ENCODE measurements at regions not wholly inside any gene's neighbourhood (a gene's known extent, or its start where the extent isn't known, plus 50 kb on each side); places are given as distances from the start of the nearest gene placed in this dataset.
"Not testable (repeated sequence)": the region's sequence is repeated elsewhere in the genome, so short reads cannot be mapped to it uniquely, and the experiment has no call there.

DNA sequence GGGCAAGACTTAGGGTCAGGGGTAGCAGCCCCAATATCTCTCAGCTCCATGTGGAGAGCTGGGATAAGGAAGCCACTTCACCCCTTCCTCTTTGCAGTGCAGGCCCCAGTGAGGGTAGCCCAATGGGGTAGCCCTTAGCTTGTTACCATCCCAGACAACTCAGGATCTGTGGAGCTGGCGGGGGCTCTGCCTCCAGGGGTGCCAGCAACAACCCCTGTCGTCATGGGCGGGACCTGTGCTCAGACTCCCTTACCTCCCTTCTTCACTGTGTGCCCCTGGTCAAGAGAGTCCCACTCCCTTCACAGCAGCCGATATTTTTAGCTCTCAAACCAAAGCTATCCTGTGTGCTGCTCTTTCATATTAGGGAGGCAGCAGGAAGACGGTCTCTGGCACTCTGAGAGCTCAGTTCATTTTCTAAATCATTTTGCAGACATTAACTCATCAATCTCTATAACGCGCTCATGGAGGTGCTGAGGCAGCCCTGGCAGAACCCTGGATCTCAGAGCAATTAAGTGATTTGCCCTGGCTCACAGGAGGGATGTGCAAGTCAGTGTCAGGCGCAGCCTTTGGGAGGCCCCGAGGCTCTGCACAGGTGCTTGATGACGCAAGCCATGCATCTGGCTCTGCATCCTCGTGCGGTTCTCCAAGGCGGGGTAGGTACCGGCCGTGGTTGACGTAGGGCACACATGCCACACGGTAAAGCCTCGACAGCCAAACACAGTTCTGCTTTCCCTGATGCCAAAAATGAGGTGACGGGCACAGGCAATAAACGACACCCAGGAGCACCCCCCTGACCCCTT, 357.6 kb downstream of the SHANK2 start:
- DNase-seq (ENCODE audit: low spot score), result no peak

DNA sequence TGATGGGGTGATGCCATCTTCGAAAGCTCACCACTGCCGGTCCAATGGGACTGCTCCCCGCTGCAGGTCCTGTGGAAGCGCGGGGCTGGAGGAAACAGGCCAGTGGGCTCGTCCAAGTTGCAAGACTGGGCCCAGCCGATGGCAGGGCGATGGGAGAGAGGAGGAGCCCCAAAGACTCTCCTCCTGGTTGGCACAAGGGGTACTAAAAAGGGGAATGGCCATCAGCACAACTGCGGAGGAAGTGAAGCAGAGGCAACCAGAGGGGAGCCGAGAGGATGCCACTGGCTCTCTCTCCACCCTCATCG, 357.1 kb downstream of the SHANK2 start:
- no peak for DNase-seq (ENCODE audit: low spot score)

DNA sequence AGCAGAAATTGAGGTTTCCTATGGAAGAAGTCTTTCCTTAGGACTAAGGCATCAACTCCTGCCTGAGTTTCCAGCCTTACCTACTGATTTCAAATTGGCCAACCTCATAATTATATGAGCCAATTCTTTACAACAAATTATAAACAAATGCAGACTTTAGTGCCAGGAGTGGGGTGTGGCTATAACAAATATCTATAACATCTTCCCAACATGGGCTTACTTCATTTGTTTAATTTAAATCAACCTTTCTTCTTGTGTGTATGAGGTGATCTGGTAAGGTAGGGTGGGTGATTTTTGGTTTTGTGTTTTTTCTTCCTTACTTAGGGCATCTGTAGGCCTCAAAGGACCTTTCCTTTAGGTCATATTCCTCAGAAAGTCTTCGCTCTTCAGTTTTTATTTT, 354.9 kb downstream of the SHANK2 start:
- DNase-seq (ENCODE audit: low spot score), result no peak

DNA sequence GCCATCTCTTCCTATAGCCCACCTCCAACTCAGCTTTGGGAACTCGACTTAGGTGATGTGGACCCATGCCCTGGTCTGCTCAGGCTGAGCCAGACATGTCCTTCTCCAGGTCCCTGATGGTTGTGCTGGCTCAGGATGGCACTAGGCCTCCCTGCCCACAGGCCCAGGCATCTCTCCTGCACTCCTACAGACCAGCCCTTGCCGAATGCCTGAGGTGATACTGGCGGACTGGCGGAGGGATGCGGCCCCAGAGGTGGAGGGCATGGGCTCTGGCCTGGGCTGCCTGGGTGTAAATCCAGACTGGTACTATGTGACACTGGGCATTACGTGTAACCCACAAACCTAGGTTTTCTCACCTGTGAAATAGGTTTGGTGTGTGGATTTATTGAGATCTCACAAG, 352.8 kb downstream of the SHANK2 start:
- DNase-seq (ENCODE audit: low spot score), result no peak

DNA sequence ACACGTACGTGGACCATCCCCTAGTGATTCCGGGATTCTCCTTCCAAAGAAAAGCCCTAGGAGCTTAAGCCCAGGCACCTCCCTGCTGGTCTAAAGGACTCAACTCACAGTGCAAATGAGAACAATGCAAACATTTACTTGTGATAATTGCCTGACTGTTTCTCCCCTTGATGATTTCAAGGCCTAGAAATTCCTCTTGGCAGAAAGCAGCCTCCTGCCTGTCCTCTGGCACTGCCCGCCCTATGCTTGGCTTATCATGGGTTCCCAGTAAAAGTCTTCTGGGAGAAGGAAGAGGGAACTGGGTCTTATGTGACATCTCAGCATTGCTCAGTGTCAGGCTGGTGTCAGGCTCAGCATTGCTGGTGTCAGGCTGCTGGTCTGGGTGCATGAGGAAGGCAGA, 351.8 kb downstream of the SHANK2 start:
- DNase-seq (ENCODE audit: low spot score), result no peak

DNA sequence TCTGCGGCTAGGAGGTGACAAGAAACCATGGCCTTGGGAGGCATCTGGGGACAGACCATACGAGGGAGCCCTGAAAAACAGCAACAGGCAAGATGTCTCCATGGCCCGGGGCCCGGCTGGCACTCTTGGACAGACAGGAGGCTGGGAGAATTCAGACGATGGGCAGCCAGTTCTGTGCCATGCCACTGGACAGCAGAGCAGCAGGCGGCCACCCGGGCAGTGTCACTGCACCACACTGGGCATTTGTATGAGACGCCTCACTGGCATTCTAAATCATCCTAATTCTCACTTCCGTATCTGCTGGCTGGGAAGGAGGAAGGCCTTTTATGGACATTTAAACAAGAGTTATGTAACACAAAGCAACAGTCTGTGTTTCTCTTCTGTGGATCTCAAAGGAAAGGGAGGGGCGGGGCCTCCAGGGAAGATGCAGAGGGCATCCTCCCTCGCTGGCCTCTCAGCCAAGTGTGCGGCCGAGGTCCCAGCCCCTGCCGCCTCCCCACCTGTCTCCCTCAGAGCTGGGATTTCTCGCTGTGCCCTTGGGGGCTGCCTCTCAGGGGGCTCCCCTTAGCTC, 350.3 kb downstream of the SHANK2 start:
- DNase-seq (ENCODE audit: low spot score), result no peak

DNA sequence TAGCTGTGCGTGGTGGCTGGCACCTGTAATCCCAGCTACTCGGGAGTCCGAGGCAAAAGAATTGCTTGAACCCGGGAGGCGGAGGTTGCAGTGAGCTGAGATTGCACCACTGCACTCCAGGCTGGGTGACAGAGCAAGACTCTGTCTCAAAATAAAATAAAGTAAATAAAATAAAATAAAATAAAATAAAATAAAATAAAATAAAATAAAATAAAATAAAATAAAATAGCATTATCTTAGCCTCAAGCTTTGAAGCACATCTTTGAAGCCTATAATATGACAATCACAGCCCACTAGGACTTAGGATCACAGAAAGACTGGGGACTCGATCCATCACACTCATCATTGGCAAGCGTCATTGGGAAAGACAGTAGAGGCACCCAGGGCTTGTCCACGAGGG, 349.1 kb downstream of the SHANK2 start:
- DNase-seq (ENCODE audit: low spot score), result not testable (repeated sequence)

DNA sequence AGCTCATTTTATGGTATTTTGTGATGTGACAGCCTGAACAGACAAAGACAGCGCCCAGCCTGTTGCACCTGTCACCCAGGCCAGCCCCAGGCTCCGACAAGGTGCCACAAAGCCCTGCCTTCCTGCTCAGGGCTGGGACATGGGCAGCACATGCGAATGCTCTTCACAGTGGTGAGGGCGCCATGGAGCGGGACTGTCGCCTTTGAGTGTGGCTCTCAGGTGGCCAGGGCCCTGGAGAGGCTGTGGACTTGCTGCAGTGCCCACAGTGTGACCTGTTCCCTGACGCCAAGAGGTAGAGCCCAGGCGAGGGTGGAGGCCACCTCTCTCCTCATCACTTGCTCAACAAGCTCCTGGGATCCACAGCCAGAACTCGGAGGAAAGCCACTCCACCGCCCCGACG, 346.3 kb downstream of the SHANK2 start:
- no peak for DNase-seq (ENCODE audit: low spot score)

DNA sequence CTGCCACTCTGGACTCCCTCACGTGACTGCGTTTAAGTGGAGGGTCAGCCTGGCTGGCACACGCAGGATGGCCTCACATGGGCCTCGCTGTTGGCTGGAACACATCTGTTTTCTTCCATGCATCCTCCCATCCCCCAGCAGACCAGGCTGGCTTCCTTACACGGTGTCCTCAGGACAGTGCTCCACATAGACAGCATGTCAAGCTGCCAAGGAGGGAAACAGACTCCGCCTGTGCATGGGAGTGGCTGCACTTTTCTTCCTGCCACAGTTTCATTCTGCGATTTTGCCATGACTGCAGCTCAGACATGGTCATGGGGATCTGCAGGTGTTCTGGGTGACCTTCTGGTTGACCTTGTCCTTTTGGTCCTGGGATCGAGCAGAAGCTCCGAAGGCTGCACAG, 344.2 kb downstream of the SHANK2 start:
- DNase-seq (ENCODE audit: low spot score), result no peak

DNA sequence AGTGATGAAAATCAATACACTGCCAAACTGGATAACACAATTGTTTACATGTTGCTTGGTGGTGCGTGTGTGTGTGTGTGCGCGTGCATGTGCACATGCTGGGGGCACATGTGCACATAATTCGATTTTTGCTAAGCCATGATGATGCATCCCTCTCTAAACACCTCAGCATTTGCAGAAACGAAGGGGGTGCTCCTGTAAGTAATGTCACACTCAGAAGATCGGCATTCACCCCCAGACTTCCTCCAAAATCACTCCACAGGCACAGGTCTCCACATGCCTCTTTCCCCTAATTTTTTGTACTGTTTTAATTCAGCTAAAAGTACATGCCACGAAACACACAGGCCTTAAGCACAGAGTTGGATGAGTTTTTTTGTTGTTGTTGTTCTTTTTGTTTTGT, 341.5 kb downstream of the SHANK2 start:
- no peak for DNase-seq (ENCODE audit: low spot score)

DNA sequence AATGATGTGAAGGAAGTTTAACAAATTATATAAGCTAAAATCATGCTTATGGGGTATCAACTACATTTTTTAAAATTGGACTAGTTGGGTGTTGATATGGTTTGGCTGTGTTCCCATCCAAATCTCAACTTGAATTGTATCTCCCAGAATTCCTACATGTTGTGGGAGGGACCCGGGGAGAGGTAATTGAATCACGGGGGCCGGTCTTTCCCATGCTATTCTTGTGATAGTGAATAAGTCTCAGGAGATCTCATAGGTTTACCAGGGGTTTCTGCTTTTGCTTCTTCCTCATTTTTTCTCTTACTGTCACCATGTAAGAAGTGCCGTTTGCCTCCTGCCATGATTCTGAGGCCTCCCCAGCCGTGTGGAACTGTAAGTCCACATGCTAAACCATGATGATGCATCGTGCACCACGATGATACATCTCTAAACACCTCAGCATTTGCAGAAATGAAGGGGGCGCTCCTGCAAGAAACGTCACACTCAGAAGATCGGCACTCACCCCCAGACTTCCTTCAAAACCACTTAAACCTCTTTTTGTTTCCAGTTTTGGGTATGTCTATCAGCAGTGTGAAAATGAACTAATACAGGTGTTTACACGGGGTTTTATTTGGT, 340.0 kb downstream of the SHANK2 start:
- no peak for DNase-seq (ENCODE audit: low spot score)

DNA sequence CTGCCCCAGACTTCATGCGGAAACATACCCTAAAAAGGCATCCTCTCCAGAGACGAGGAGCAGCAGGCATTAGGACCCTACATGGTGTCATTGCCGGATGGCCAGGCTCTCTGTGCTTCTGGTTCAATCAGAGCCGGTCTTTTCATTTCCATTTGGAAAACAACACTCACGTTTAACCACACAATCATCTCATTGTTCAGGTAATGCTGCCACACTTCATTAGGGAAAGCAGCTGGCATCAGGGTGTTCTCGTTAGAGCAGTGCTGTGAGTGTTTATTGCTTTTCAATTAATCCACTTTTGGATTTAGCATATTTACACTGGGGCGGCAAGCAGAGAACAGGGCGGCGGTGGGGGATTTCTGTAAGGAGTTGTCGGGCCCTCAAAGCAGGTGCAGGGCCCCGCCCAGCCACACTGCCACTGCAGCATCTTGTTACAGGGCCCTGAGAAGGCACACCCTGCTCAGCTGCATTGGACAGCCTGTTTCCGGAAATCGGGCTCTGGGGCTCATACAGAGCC, 338.6 kb downstream of the SHANK2 start:
- DNase-seq (ENCODE audit: low spot score), result no peak

DNA sequence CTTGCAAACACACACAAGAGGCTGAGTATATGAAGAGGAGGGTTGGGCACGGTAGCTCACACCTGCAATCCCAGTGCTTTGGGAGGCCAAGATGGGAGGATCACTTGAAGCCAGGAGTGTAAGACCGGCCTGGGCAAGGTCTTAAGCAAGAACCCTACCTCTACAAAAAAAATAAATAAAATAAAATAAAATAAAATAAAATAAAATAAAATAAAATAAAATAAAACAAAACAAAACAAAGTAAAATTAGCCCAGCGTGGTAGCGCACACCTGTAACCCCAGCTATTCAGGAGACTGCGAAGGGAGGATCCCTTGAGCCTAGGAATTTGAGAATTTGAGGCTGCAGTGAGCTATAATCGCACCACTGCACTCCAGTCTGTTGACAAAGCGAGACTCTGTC, 337.9 kb downstream of the SHANK2 start:
- no peak for DNase-seq (ENCODE audit: low spot score)

DNA sequence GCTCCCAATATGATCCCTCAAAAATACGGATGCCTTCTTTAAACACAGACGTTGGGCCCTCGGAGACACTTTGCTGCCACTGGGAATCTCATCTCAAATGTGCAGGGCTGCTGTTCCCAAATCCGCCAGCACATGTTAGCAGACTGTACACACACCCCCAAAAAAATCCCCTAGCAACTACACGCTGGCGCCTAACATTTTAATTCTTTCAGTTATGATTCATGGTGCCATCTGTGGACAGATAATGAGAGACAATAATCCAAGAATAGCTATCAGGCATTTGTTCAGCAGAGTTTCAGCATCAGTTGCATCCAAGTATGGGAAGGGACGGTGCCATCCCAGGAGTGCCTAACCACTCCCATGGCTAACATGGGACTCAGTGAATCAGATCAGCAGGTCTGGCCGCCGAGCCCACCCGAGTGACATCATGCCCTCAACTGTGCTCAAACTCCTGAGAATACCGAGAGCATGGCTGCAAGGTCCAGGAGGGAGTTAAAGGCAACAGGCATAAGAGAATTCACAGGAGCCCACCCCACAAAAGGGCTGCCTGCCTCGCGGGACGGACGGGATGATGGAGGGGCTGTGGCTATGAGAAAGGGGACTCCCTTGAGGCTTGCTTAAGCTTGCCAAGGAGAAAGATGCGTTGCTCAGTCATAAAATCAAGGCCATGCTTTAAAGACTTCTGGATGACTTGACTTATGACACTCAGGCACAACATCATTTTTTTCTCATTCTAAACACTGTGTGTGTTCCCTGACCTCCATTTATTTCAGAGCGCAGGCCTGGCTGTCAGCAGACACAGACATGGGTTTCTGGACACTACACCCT, 337.0 kb downstream of the SHANK2 start:
- DNase-seq (ENCODE audit: low spot score), result no peak

DNA sequence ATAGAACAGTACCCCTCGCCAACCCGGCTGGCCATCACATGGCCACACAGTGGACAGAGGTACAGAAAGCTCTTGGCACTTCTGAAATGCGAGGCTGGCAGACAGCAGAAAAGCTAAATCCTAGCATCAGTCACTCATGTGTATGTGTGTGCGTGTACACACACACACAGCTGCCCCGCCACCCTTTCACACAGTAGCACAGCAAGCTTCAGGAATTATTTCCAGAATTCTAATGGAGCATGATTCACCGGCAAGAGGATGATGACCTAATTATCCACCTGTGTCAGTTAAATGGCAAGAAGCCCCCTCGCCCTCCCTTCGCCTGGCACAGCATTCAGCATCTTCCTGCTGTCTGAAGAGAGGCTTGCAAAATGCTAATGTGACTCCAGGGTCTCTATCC, 336.0 kb downstream of the SHANK2 start:
- DNase-seq (ENCODE audit: low spot score), result no peak

DNA sequence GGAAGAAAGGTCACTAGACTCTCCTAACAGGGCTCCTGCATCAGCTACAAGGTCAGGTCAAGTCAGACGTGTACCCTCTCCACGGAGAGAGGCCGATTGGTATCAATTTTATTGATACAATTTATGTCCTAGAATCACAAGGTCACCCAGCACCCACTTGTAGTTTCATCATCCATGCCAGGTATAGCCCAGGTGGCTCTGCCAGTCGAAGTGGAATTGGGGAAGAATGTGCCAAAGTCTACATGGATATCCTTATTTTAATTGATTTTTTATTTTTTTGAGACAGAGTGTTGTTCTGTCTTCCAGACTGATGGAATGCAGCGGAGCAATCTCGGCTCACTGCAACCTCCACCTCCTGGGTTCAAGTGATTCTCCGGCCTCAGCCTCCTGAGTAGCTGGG, 334.1 kb downstream of the SHANK2 start:
- no peak for DNase-seq (ENCODE audit: low spot score)

DNA sequence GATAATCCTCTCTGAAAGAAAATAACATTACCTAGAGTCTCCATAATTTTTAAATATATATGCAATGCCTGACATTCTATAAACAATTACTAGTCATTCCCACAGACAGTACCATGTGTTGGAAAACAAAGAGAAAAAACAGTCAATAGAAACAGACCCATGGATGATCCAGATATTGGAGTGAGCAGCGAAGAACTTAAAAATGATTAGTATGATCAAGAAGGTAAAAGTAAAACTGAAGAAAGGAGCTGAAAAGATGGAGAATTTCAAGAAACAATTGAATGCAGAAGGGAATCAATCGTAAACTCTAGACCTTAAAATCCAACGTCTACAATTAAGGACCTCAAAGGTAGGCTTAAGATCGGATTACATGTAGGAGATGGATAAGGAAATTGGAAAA, 330.6 kb downstream of the SHANK2 start:
- no peak for DNase-seq (ENCODE audit: low spot score)

DNA sequence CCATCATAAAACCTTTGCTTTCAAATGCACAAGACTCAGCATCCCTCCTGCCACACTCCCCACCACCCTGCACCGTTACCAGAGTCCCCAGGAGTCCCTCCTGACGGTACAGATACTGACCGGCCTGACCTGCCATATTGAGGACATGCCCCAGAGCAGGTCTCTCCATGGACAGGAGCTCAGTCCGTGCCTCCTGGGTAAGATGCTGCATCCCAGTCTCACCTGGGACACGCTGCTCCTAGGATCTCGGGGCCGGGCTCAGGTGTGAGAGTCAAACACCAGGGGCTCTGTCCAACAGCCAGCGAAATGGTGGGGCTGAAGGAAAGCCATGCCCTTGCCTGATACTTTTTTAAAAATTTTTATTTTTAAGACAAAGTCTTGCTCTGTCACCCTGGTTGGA, 328.3 kb downstream of the SHANK2 start:
- DNase-seq (ENCODE audit: low spot score), result no peak

DNA sequence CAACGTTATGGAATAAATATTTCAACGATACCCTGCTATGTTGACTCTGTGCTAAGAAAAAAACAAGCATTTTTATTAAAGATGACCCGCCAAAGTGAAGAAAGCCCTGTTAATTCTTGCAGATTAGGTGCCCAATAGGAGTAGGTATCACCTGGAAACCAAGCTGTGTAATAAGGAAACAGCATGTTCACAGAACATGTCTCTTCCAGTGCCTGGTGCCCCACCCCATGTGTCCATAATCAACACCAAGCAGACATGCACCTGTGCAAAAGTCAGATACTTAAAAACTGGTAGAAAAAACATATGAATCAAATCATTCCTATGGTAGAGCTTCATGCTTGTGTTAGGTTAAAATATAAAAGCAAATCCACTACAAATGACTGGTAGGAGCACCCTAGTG, 327.1 kb downstream of the SHANK2 start:
- DNase-seq (ENCODE audit: low spot score), result no peak

DNA sequence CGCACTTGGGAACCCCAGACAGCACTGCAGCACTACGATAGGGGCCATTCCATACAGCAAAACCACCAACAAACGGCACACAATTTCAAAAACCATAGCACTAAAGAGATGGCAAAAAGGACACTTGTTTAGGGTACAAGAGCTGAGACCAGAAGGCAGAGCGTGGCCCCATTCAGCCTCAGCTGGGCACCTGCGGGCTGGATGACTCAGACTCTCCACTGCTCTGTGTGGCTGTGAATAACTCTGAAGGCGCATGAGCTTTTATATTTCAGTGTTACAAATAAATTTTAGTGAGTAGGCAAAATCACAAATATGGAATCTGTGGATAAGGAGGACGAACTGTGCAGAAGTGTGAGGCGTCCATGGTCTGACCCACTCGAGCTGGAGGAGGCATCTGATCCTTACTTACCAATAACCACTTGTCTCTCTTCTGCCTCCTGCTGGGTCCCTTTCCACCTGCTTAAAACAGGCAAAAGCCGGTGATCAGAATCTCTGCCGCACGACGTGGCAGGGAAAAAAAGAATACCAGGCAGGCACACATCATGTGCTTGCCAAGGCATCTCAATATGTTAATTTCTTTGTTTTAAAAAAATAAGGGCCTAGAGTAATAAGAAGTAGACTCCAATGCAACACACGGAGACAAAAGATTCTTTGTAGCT, 325.7 kb downstream of the SHANK2 start:
- DNase-seq (ENCODE audit: low spot score), result no peak

DNA sequence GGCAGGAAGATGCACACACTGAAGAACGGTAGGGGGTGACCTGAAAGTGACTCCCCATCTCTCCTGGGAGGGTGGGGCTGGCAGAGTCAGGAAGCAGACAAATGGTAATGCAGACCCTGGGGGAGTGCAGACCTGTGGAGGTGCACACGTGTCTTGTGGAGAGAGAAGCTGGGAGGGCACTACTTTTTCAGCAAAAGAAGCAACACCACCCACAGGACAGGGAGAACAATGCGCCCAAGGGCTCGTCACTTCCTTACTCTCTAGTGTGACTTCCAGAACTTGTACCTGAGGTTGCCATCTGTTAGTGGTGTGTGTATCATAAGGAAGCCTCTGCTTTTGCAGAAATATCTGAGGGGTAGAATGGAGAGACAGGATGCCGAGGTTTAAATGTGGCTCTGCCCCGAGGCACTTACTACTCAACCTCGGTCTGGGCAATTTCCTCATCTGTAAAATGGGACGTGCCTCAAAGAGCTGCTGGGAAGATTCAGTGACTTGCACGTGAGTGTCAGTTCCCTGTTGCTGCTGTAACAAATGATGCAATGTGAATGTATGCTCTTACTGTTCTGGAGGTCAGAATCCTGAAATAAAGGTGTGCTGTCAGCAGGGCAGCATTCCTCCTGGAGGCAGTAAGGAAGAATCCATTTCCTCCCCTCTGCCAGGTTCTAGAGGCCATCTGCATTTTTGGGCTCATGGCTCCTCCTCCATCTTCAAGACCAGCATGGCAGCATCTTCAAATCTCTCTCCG, 323.4 kb downstream of the SHANK2 start:
- DNase-seq (ENCODE audit: low spot score), result no peak

DNA sequence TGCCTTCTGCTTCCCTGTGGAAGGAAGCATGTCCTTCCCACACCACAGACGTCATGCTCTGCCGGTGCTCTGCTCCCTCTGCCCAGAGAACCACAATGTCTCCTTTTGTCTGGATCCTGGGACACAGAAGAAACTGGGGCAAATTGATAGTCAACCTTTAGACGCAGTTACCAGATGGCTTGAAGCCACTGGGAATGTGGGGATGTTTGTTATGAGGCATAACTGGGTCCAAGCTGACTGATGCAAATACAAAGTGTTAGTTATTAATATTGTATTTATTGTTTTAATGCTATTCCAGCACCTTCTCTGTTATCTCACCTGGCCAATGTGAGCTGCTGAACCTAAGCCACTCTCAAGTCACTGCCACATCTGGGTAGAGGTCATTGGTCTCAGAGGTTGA, 322.2 kb downstream of the SHANK2 start:
- DNase-seq (ENCODE audit: low spot score), result no peak

All from AG20443 (cell line).